ENCODE measurements at regions not wholly inside any gene's neighbourhood (a gene's known extent, or its start where the extent isn't known, plus 50 kb on each side); places are given as distances from the start of the nearest gene placed in this dataset.

- no peaks in the 10 kb centered on the region for H3K9me1 ChIP-seq (ENCODE audit: control insufficient read depth, insufficient read depth, low read length)
- no peak overlapping the region for H2AFZ ChIP-seq (ENCODE audit: low read depth, low read length)
- peaks cover 0 to 7% of the 10 kb centered on the region in 2 experiments; a peak in 1 of 5 replicates for H3K27me3 ChIP-seq (ENCODE audit: control insufficient read depth in 2 of 2, insufficient read depth in 2 of 2, low read length in 2 of 2)
- H3K4me3 ChIP-seq = no peak overlapping the region
- ChIA-PET POLR2A (no interaction called here), CTCF (ENCODE audit: low intra/inter-chr PET ratio) (no interaction called here)
- intact Hi-C loops (cut with micrococcal nuclease) (no loop called here), in situ Hi-C loops (cut with MboI) (no loop called here)
- no peak overlapping the region for H3K9ac ChIP-seq (ENCODE audit: insufficient read depth in 1 of 2, low read depth in 2 of 2, low read length in 2 of 2)
- FAIRE-seq (no peak), DNase-seq (ENCODE audit: extremely low read depth in 1 of 4, low spot score in 3 of 4) (no peak), ATAC-seq (no peak)
- no peak overlapping the region for H3K4me2 ChIP-seq (ENCODE audit: insufficient read depth, low read length)
- H3K79me2 ChIP-seq (ENCODE audit: control insufficient read depth, insufficient read depth, low read length) = no peaks in the 10 kb centered on the region
- 8% methylated on average over 1 of the region's 1 CpG for WGBS (ENCODE audit: insufficient coverage, low coverage, missing lambda C conversion rate)
- no peaks in the 10 kb centered on the region for H3K4me1 ChIP-seq (replicated peaks in 1 of 2; ENCODE audit: control insufficient read depth in 2 of 2, insufficient read depth in 2 of 2, low read length in 2 of 2)
- H3K9me3 ChIP-seq (replicated peaks; ENCODE audit: control insufficient read depth, insufficient read depth, low read depth, low read length) = no peaks in the 10 kb centered on the region
- no TSS peak for BruUV-seq (replicated peaks)
- H3K27ac ChIP-seq (ENCODE audit: extremely low read depth, low read depth, low read length) = no peak overlapping the region
- TF ChIP-seq MAZ (CRISPR knock-in tag; conservative IDR thresholded peaks at IDR 0.05 in 1 of 2, IDR thresholded peaks at IDR 0.05 in 1 of 2) (no peak), NFE2 (IDR thresholded peaks at IDR 0.05; ENCODE audit: low read depth) (no peak)
- no peaks in the 10 kb centered on the region for H3K36me3 ChIP-seq (ENCODE audit: control insufficient read depth, insufficient read depth, low read length)
- H4K20me1 ChIP-seq (replicated peaks; ENCODE audit: control insufficient read depth, insufficient read depth, low read length) = no peaks in the 10 kb centered on the region
Observed at GRCh38 chr5:143729334-143729946, 82.5 kb upstream of the HMHB1 start.

- Histone ChIP-seq H2AFZ (ENCODE audit: low read depth, low read length) (no peak overlapping the region), H3K79me2 (ENCODE audit: control insufficient read depth, insufficient read depth, low read length) (no peaks in the 10 kb centered on the region), H3K9me1 (ENCODE audit: control insufficient read depth, insufficient read depth, low read length) (no peaks in the 10 kb centered on the region), H3K9ac (ENCODE audit: insufficient read depth in 1 of 2, low read depth in 2 of 2, low read length in 2 of 2) (no peak overlapping the region), H3K36me3 (ENCODE audit: control insufficient read depth, insufficient read depth, low read length) (no peaks in the 10 kb centered on the region), H3K9me3 (replicated peaks; ENCODE audit: control insufficient read depth, insufficient read depth, low read depth, low read length) (no peaks in the 10 kb centered on the region), H3K4me1 (replicated peaks in 1 of 2; ENCODE audit: control insufficient read depth in 2 of 2, insufficient read depth in 2 of 2, low read length in 2 of 2) (no peaks in the 10 kb centered on the region), H3K27me3 (ENCODE audit: control insufficient read depth in 2 of 2, insufficient read depth in 2 of 2, low read length in 2 of 2) (0 out of 5 replicates have a peak, but pooled peaks cover 0 to 3% of the 10 kb centered on the region in 2 experiments), H4K20me1 (replicated peaks; ENCODE audit: control insufficient read depth, insufficient read depth, low read length) (no peaks in the 10 kb centered on the region), H3K4me2 (ENCODE audit: insufficient read depth, low read length) (no peak overlapping the region), H3K27ac (ENCODE audit: extremely low read depth, low read depth, low read length) (no peak overlapping the region), H3K4me3 (no peak overlapping the region)
- intact Hi-C loops (cut with micrococcal nuclease) = no loop called here
- ChIA-PET POLR2A (no interaction called here), CTCF (ENCODE audit: low intra/inter-chr PET ratio) (no interaction called here)
- DNase-seq (ENCODE audit: extremely low read depth in 1 of 4, low spot score in 3 of 4) (no peak), FAIRE-seq (no peak), ATAC-seq (no peak)
- in situ Hi-C loops (cut with MboI) = no loop called here
- TF ChIP-seq C11orf30 (IDR thresholded peaks at IDR 0.05; ENCODE audit: low read depth) (peak; percentile 39; the same call in 1 of the 2 replicates), ZNF778 (CRISPR knock-in tag; IDR thresholded peaks at IDR 0.05) (no peak), ZNF316 (IDR thresholded peaks at IDR 0.05) (peak; percentile 60)
- no TSS peak for BruUV-seq (replicated peaks)
Observed at GRCh38 chr5:143723159-143723558, 88.8 kb upstream of the HMHB1 start.

Data from K562 (cell line).